Stimulated activated CD8-positive, alpha-beta memory T cell treated with anti-CD3 and anti-CD28 coated beads, Interleukin-12 subunit alpha, Interleukin-12 subunit beta, amount 100 ng/mL, for 1 hour (primary cell): ENCODE measurements at regions not wholly inside any gene's neighbourhood (a gene's known extent, or its start where the extent isn't known, plus 50 kb on each side); places are given as distances from the start of the nearest gene placed in this dataset.

ENCODE experiments used
- DNase-seq: peaks from one replicate; pipeline ENCODE4 v3.0.0-alpha.2; 2020; ENCODE audit warnings: low read depth

DNA sequence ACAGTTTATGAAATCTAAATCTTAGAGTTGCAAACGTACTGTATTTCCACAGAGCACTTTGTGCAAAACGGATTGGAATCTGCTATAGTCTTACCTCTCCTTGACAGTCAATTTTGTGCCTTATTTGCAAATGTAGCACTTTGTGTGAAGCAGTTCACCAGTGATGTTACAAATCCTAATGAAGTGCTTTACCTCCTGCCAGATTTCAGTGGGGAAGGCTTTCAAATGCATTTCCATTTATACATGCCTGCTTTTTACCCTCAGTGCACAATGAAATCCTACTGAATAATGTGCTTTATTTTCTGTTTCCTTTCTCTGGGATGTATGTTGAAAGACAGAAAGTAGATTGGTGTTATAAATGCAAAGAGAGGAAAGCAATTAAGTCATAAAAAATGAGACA lies 2141.6 kb upstream of the C9orf72 start:
- DNase-seq = no peak

DNA sequence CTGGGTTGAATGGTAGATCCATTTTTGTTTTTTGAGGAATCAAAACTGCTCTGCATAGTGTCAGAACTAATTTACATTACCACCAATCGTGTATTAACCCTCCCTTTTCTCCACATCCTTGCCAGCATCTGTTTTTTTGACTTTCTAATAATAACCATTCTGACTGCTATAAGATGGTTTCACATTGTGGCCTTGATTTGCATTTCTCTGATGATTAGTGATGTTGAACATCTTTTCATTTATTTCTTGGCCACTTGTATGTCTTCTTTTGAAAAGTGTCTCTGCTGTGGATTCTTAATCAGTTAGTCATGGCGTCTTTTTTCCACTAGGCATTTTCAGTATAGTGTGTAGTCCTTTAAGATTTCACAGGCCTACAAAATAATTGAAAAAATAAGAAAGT lies 2144.3 kb upstream of the C9orf72 start:
- no peak for DNase-seq

DNA sequence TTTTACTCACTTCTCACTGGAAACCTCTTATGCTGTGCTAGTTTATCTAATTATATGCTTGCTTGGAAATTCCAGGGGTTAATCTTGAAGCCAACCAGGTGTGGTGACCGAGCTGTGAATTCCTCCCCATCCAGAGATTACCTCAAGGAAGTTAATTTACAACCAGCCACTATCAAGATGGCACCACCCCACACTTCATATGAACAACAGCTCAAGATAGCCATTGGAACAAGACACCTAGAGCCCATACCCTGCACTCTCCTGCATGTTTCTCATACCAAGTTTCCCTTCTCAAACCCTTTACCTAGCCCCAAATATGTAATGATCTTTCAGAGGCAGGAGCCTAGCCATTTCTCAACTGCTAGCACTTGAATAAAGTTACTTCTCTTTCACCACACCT lies 2156.9 kb upstream of the C9orf72 start:
- DNase-seq = no peak

DNA sequence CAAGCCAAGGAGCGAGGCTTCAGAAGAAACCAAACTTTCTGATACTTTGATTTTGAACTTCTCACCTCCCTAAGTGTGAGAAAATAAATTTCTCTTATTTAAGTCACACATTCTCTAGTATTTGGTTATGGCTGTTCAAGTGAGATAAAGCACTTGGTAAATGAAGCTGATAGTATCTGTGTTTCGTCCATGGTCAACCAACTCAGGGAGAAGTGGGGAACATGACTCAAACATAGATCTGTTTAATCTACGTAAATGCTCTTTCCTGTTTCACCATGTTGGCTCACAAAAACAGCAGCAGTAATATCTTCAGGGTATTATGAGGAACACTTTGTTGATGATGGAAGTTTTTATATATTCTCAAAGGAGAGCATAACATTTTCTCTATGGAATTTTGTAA lies 2167.2 kb upstream of the C9orf72 start:
- DNase-seq = no peak

DNA sequence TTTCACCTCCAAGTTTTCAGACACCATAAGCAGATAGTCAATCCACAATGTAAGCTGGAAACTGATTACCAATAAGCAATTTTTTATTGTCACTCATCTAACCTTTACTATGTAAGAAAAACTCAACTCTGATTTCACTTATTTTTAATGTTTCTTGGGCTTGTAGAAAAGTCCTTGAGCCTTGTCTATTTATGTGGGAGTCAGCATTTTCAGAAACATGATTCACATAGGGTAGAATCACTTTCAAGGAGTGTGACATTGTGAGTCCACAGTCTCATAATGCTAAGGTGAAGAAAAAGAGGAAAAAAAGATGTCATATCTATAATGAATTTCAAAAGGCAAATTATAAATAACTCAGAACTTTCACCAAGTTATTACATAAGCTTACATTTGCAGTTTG lies 2167.9 kb upstream of the C9orf72 start:
- DNase-seq = no peak

DNA sequence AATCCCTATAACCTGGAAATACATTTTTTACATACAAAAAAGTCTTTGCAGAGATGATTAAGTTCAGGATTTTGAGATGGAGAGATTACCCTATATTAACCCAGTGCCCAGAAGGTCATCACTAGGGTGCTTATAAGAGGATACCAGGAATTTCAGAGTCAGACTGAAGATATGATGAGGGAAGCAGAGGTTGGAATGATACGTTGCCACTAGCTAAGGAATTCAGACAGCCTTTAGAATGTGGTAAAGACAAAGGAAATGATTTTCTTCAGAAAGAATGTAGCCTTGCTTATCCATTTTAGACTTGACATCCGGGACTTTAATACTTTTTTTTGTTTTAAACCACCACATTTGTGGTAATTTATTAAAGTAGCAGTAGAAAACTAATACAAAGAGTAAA lies 2176.8 kb upstream of the C9orf72 start:
- DNase-seq = no peak

DNA sequence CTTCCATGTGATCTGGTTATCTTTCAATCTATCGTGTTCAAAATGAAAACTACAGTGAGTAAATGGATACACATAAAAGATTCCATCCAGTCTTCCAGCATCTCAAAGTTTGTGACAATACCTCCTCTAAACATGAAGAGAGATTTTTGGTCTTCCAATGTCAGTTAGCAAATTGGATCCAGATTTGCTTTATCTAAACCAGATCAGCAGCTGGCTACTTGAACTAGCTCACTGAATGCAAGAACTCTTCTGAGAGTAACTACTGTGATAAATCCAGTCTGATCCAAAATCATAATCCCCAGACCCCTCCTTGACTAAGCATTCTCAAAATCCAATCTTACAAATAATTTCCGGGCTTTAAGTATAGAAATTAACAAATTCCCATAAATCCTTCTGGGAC lies 2177.9 kb upstream of the C9orf72 start:
- no peak for DNase-seq

DNA sequence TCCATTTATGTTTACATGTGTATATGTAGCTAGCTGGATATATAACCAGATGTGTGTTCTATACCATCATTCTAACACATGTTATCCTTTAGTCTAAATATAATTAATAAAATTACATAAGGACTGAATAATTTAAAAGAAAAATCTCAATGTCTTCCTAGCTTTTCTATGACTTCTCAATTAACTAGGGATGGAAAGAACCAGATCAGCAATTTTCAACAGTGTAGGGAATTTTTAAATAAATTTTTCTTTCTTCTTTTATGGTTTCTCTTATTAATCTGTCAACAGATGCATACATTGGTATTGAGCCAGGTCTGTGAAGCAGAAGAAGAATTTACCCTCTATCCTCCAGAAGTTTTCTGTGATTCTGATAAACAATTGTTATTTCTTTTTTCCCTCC lies 2180.4 kb upstream of the C9orf72 start:
- no peak for DNase-seq

DNA sequence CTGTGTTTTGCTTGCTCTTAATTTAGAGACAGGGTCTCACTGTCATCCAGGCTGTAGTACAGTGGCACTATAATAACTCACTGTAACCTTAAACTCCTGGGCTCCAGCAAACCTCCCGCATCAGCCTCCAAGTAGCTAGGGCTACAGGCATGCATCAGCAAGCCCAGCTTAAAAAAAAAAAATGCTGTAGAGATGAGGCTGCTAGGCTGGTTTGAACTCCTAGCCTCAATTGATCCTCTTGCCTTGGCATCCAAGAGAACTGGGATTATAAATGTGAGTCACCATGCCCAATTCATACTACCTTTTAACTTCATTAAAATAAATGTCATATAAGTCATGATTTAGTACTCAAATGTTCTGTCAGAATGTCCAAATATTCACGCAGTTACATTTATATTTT lies 2195.7 kb upstream of the C9orf72 start:
- DNase-seq = no peak

DNA sequence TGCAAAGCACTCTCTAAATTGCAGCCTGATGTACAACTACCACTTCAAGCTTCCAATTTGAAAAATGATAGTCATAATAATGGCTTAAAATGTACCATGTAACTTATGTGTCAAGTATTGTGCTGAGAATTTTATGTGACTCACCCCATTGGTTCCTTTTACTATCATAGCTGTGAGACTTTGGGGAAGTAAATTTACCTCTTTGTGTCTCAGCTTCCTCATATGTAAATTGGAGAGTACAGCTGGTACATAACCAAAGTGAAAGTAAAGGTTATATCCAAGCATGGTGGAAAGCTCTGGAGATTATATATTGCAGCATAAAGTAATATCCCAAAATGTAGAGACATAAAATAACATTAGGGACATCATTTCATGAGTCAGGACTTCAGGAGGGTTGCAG lies 2200.4 kb upstream of the C9orf72 start:
- DNase-seq = no peak

DNA sequence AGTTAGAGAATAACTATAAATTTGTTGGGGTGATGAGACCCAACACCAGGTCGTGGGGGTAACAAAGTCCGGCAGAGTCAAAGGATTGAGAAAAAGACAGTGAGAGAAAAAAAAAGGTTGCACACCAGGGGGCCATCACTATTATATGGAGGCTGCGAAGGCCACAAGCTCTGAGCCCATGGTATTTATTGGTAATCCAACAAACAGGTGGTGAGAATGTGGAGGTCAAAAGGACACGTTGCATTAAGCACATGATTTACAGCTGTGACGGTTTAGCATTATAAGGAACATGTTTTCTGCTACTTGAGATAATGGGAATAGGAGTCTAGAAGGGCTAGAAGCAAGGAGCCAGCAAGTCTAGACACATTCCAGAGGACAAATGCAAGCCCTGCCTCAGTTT lies 2202.2 kb upstream of the C9orf72 start:
- no peak for DNase-seq

DNA sequence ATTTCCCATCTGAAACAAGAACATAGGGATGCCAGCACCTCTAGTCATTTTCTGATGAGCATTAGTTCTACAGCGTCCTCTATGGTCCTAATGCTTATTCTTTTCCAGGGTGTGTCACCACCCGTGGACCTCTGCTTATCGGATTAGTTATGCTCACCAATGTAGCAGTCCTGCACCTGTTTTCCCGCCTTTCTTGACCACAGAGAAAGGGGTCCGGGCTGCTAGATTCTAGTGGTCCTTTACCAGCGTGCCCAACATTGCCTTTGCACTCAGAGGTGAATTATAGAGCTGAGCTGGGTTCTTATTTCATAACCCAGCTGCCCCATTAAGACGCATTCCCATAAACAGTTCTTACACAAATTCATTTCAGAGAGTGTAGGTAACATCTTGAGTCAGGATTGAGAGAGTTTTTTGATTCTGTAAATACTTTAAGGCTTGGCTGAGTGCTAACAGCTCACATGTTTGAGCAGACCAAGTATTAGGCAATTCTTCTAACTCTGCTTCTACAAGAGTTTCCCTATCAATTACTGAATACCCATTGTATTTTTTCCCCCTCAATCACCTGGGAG lies 2205.1 kb upstream of the C9orf72 start:
- DNase-seq = no peak

DNA sequence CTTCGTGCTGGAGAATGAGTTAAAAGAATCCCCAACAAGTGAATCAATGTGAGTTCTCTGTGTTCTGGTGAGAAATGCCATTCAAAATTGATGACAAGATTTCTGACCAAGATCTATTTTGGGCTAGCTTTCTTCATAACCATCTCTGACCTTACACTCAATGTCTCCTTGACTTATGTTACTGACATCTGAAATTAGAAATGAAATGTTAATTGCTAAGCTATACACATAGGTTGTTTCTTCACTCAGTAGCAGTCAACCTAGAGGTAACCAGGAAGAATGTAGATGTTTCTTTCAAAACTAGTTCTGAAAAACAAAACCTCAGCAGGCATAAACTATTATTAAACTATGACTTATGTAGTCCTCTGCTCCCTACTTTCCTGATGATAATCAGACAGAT lies 2220.7 kb upstream of the C9orf72 start:
- no peak for DNase-seq

DNA sequence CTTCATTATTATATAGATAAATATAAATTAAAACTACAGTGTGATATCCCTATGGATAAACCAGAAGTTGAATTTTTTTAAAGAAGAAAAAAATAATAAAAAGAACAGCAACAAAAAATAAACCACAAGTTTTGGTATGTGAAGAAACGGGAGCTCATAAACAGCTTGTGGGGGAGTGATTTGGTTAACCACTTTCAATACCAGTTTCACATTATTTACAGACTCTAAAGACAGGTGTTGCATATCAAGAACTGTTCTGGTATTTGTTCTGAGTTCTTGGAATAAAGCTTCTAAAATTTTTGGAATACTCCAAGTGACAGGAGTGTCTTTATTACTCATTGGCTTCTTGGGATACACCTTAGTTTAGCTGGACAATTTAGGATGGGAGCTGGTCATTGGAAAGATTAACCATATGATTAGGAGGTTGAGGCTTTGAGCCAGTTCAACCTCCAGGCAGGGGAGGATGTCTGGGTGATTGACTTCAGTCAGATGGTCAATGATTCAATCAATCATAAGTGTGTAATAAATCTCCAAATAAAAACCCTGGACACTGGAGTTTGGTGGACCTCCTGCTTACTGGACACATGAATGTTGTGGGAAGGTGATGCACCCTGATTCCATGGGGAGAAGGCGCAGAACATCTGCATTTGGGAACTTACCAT lies 2223.1 kb upstream of the C9orf72 start:
- DNase-seq = no peak

DNA sequence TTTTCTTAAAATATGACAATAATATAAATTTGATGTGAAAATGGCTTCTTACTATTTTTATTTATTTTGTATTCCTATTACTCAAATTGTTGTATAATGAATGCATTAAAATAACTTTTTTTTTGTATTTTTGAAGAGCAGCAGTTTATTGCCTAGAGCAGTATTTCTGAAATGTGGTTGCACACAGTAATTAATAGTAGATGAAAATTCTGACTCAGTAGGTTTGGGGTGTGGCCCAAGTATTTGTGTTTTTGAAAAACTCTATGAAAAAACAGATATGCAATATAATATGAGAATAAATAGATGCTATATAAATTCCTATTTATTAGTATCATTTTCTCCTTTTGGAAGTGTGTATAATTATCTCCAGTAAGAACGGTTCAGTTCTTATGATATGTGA lies 2225.3 kb upstream of the C9orf72 start:
- no peak for DNase-seq

DNA sequence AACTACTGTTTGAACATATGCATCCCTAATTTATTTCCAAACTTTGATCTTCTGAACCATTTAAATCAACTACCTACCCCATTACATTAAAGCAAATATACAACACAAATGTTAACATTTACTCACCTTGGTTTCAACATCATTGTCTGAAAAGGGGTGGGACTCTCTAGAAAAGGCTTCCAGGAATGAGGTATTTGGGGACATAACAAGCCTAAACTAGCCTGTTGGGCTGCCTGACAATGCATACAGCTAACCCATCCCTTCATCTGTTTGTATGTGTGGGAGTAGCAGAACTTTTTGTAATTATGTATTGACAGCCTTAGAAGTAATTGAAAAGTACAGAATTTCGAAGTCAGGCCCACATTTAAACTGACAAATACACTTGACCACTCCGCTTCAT lies 2225.9 kb upstream of the C9orf72 start:
- DNase-seq = no peak

DNA sequence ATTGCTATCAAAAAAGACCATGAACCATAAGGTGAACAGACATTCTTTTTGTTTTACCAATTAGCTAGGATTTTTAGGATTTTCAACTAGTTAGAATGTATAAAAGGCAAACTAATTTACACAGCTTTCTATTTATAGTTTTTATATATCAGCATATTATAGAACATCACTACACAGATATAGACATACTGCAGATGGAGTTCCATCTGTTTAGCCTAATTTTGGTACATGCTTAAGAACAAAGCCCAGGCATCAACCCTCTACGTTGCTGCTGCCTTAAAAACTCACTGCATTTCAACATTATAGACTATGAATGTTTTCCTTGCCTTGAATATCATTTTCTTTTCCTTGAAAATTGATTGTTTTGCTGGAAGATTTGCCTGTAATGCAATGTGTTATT lies 2227.5 kb upstream of the C9orf72 start:
- no peak for DNase-seq

DNA sequence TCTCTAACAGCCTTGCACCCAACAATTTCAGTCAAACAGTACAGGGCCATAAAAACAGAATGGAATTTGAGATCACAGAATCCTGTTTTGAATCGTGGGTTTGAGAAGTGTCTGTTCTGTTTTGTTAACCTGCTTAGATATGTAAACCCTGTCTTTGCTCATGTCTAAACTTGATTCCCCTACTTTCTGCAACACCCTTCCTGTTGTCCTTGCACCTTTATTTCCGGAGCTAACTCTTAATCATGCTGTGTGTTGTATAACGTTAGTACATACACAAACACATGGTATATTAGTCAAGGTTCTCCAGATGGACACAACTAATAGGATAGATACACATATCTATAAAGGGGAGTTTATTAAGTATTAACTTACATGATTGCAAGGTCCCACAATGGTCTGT lies 2229.2 kb upstream of the C9orf72 start:
- no peak for DNase-seq

DNA sequence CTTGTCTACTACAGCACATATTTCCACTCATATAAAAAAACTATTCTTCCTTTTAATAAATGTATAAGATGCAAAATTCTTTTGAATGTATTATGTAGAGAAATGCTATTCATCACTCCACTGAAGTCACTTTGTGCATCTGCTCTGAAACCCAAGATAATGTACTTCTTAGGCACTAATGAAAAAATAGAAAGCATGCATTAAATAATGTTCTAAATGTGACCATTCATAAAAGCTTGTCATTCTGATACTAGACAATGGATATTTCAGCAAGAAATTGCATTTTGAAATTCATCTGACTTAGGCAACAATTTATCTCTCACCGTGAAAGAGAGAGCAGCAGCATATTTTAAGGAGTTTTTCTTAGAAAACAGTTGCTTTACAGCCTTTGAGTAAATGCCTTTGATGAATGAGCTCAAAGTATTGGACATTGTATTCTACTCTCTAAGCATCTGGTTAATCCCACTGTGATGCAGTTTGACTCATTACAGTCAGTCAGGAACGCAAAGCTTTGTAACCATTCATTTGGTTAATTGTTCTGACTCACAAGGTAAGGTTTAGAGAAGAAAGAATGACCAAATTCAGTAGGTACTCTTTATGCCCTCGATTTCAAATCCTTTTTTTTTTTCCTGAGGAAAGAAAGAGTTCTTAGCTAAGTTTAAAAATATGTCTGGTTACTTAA lies 2233.8 kb upstream of the C9orf72 start:
- DNase-seq = no peak

DNA sequence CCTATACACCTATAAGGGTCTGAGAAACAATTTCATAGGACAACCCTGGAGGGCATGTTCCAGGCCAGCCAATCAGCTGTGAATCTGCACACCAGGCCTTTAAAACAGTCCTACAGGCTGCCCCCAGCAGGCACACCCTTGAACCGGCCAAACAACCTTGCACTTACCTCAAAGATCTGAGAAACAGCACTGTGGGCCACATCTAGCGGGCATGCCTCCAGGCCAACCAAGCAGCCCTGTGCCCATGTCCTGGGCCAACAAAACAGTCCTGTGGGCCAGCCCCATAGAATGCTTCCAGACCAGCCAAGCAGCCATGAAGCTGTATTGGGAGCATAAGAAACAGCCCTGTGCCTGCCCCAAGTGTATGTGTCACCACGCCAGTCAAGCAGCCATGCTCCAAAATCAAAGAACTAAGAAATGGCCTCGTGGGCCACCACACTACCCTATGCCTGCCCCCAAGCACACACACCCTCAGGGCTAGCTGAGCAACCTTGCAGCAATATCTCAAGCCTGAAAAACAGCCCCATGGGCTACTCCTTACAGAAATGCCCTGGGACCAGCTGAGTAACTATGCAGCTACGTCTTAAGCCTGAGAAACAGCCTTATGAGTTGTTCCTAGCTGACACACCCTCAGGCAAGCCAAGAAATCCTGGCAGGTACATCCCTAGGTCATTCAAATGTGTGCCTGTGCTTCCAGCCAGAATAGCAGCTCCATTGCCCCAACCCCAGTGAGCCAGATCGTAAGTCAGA lies 2243.8 kb upstream of the C9orf72 start:
- DNase-seq = no peak

DNA sequence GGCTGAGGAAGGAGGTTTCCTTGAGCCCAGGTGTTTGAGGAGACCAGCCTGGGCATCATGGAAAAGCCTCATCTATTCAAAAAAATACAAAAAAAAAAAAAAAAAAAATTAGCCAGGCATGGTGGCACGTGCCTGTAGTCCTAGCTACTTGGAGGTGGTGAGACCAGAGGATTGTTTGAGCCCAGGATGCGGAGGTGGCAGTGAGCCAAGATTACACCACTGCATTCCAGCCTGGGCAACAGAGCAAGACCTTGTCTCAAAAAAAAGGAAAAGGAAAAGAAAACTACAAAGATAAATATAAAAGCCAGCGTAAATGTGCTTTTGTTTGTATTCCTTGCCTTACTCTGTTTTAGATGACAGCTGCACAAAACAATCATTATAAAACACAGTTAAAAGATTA lies 2249.2 kb upstream of the C9orf72 start:
- DNase-seq = no peak

DNA sequence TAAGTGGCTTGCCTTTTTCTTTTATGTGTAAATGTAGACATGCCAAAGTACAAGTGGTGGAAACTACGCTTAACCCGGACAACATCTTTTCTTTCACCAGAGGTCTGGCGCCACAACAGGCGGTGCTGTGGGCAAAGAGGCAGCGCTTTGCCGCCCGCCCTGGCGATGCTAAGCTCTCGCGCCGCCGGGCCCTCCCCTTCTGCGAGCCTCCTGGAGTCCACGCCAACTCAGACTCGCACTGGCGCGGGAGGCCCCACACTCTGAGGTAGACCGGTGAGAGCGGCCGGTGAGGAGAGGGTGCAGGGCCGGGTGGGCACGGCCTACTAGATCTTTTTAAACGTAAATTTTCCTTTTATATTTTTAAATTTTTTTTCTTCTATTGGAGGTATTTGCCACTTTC lies 2253.1 kb upstream of the C9orf72 start:
- no peak for DNase-seq

DNA sequence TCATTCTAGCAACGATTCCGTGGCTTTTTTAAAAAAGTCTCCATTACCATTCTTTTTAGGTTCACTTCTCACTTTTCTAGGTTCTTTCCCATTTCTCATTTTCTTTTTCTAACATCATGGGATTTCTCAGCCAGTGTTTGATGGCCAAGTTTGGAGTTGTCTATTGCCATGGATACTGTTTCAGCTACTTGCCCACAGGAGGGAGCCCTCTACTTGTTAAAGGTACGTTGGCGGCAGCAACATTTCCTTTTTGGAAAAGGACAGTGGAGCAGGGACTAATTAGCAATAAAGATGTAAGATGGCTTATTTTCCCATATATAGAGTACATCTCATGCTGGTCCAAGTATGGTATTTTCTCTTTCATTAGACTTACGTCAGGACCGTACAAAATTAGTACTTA lies 2257.5 kb upstream of the C9orf72 start:
- no peak for DNase-seq
